OCI-LY1 (cell line): ENCODE measurements at regions not wholly inside any gene's neighbourhood (a gene's known extent, or its start where the extent isn't known, plus 50 kb on each side); places are given as distances from the start of the nearest gene placed in this dataset.

Experiments used
- H2AFZ ChIP-seq: fragments of 200-600 bp; sonication (generic), shearing (Covaris generic); 2 replicates; pipeline ENCODE4 v1.6.0; 2014; ENCODE audit warnings: antibody characterized with exemption, mild to moderate bottlenecking, low read length
- H3F3A ChIP-seq: fragments of 200-600 bp; sonication (generic), shearing (Covaris generic); 2 replicates; pipeline ENCODE4 v1.6.0; 2014; ENCODE audit warnings: mild to moderate bottlenecking, antibody characterized with exemption, low read length, moderate library complexity; ENCODE audit not compliant: insufficient read depth
- H3K27ac ChIP-seq: fragments of 200-600 bp; sonication (generic); 2 replicates; pipeline ENCODE4 v1.5.1; 2014; ENCODE audit warnings: low read length, mixed run types, mild to moderate bottlenecking, low read depth; ENCODE audit not compliant: poor library complexity, severe bottlenecking
- H3K27me3 ChIP-seq: fragments of 200-600 bp; sonication (generic); 2 replicates; pipeline ENCODE4 v1.6.0; 2014; ENCODE audit warnings: antibody characterized with exemption, mild to moderate bottlenecking, low read length, moderate library complexity; ENCODE audit not compliant: insufficient read depth
- H3K36me3 ChIP-seq: fragments of 200-600 bp; sonication (generic); 2 replicates; pipeline ENCODE4 v1.6.1; 2014; ENCODE audit warnings: mild to moderate bottlenecking, antibody characterized with exemption, low read length, moderate library complexity, mixed read lengths; ENCODE audit not compliant: insufficient read depth
- H3K4me1 ChIP-seq: fragments of 200-600 bp; sonication (generic); 2 replicates; pipeline ENCODE4 v1.5.1; 2014; ENCODE audit warnings: mild to moderate bottlenecking, low read length, moderate library complexity; ENCODE audit not compliant: insufficient read depth, severe bottlenecking
- H3K4me2 ChIP-seq: fragments of 200-600 bp; sonication (generic), shearing (Covaris generic); 2 replicates; pipeline ENCODE4 v1.6.1; 2014; ENCODE audit warnings: low read length
- H3K4me3 ChIP-seq: fragments of 200-600 bp; sonication (generic); 2 replicates; pipeline ENCODE4 v1.5.1; 2014; ENCODE audit warnings: low read length, low read depth, mild to moderate bottlenecking, mixed read lengths; ENCODE audit not compliant: poor library complexity, severe bottlenecking
- H3K79me2 ChIP-seq: fragments of 200-600 bp; shearing (Covaris generic); 2 replicates; pipeline ENCODE4 v1.6.1; 2016; ENCODE audit warnings: mixed run types, low read length, mixed read lengths; ENCODE audit not compliant: insufficient read depth
- H3K9ac ChIP-seq: fragments of 200-600 bp; sonication (generic), shearing (Covaris generic); 2 replicates; pipeline ENCODE4 v1.6.1; 2014; ENCODE audit warnings: mild to moderate bottlenecking, low read length, mixed read lengths
- H3K9me2 ChIP-seq: fragments of 200-600 bp; sonication (generic), shearing (Covaris generic); 2 replicates; pipeline ENCODE4 v1.6.1; 2014; ENCODE audit warnings: low read depth, mild to moderate bottlenecking, low read length, mixed read lengths
- H3K9me3 ChIP-seq: fragments of 200-600 bp; shearing (Covaris generic); 2 replicates; pipeline ENCODE4 v1.6.1; 2014; ENCODE audit warnings: low read length, mixed read lengths
- H4K20me1 ChIP-seq: fragments of 200-600 bp; sonication (generic), shearing (Covaris generic); 2 replicates; pipeline ENCODE4 v1.6.0; 2016; ENCODE audit warnings: mild to moderate bottlenecking, low read length; ENCODE audit not compliant: insufficient read depth
- EZH2 ChIP-seq: fragments of 200-600 bp; sonication (generic), shearing (Covaris generic); IDR thresholded peaks from 2 replicates; pipeline ENCODE4 v1.8.0; 2017; ENCODE audit warnings: borderline replicate concordance, mixed run types, mild to moderate bottlenecking, antibody characterized with exemption, low read length, moderate library complexity, mixed read lengths
- TF ChIP-seq, protein P1 (sequence below): fragments of 200-600 bp; sonication (generic), shearing (Covaris generic); IDR thresholded peaks from 2 replicates; pipeline ENCODE4 v1.5.1; 2017; ENCODE audit warnings: mild to moderate bottlenecking, antibody characterized with exemption, low read length, moderate library complexity, mixed read lengths

DNA sequence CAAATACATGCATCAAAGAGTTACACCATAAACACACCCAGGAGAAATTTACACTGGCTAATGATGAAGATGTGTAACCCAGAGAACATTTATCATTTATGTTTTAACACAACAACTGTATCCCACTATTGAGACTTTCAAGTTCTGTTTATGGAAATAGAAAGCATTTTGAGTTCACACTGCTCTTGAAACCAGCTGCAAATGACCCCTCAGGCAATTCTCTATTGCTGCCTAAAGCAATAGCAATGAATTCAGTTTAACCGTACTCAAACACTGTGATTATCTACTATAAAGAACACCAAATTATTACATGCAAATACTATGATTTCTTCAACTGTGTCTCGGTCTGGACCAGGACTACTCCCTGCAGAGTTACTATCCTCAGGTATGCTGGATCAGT lies 452.7 kb upstream of the NRXN1 start:
- no peaks in the 10 kb centered on the region for H3K36me3 ChIP-seq
- TF ChIP-seq EZH2 = no peak
- H3K9ac ChIP-seq = no peak overlapping the region
- H3K4me2 ChIP-seq = no peak overlapping the region
- no peaks in the 10 kb centered on the region for H3K79me2 ChIP-seq
- H3K9me3 ChIP-seq = no peaks in the 10 kb centered on the region
- no peaks in the 10 kb centered on the region for H3K4me1 ChIP-seq
- H3K27me3 ChIP-seq = no peaks in the 10 kb centered on the region
- H4K20me1 ChIP-seq = no peaks in the 10 kb centered on the region
- no peak overlapping the region for H2AFZ ChIP-seq
- H3K27ac ChIP-seq = no peak overlapping the region
- no peaks in the 10 kb centered on the region for H3F3A ChIP-seq
- H3K4me3 ChIP-seq = no peak overlapping the region
- no peaks in the 10 kb centered on the region for H3K9me2 ChIP-seq

DNA sequence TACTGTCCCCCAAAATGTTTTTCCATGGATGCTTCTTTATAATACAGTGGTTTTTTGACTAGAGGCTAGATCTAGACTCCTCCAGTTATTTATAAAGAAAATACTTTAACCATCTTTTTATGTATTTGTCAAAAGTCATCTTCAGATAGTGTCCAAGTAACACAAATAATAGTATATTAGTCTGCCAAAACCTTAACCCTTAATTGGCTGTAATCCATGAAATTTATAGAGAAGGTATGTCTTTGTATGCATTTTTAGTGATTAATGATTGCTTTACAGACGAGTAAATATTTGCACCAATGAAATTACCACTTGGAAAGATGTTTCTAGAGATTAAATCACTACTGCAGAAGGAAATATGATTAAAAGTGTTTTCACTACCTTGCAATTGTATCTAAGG lies 451.8 kb upstream of the NRXN1 start:
- H3K4me2 ChIP-seq = no peak overlapping the region
- H3K79me2 ChIP-seq = no peaks in the 10 kb centered on the region
- H3F3A ChIP-seq = no peaks in the 10 kb centered on the region
- no peak overlapping the region for H2AFZ ChIP-seq
- H4K20me1 ChIP-seq = no peaks in the 10 kb centered on the region
- no peaks in the 10 kb centered on the region for H3K27me3 ChIP-seq
- H3K4me1 ChIP-seq = no peaks in the 10 kb centered on the region
- H3K27ac ChIP-seq = no peak overlapping the region
- no peaks in the 10 kb centered on the region for H3K9me2 ChIP-seq
- no peak overlapping the region for H3K9ac ChIP-seq
- H3K9me3 ChIP-seq = no peaks in the 10 kb centered on the region
- no peak overlapping the region for H3K4me3 ChIP-seq
- no peaks in the 10 kb centered on the region for H3K36me3 ChIP-seq
- TF ChIP-seq, protein P1, sequence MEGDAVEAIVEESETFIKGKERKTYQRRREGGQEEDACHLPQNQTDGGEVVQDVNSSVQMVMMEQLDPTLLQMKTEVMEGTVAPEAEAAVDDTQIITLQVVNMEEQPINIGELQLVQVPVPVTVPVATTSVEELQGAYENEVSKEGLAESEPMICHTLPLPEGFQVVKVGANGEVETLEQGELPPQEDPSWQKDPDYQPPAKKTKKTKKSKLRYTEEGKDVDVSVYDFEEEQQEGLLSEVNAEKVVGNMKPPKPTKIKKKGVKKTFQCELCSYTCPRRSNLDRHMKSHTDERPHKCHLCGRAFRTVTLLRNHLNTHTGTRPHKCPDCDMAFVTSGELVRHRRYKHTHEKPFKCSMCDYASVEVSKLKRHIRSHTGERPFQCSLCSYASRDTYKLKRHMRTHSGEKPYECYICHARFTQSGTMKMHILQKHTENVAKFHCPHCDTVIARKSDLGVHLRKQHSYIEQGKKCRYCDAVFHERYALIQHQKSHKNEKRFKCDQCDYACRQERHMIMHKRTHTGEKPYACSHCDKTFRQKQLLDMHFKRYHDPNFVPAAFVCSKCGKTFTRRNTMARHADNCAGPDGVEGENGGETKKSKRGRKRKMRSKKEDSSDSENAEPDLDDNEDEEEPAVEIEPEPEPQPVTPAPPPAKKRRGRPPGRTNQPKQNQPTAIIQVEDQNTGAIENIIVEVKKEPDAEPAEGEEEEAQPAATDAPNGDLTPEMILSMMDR = no peak
- TF ChIP-seq EZH2 = no peak

DNA sequence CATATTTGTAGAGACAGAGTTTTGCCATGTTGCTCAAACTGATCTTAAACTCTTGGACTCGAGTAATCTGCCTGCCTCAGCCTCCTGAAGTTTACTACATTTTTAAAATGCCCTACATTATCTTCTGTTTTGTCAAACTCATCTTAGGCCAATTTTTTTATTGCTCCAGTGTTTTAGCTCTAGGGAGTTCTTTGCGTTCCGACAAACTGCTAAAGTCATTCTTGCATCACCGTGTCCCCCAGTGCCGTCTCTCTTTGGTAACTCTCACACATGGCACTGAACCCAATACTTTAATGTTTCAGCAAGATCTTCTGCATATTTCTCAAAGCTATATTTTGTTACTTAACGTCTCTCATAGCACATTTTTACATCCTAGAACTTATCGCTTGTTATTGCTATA lies 440.9 kb upstream of the NRXN1 start:
- Histone ChIP-seq H3K4me3 (no peak overlapping the region), H3K4me1 (no peaks in the 10 kb centered on the region), H3K79me2 (no peaks in the 10 kb centered on the region), H3K27me3 (no peaks in the 10 kb centered on the region), H3K27ac (no peak overlapping the region), H3F3A (no peaks in the 10 kb centered on the region), H3K9me2 (no peaks in the 10 kb centered on the region), H4K20me1 (no peaks in the 10 kb centered on the region), H3K9ac (no peak overlapping the region), H2AFZ (no peak overlapping the region), H3K36me3 (no peaks in the 10 kb centered on the region), H3K9me3 (no peaks in the 10 kb centered on the region), H3K4me2 (no peak overlapping the region)
- TF ChIP-seq, protein P1 = no peak
- no peak for TF ChIP-seq EZH2

DNA sequence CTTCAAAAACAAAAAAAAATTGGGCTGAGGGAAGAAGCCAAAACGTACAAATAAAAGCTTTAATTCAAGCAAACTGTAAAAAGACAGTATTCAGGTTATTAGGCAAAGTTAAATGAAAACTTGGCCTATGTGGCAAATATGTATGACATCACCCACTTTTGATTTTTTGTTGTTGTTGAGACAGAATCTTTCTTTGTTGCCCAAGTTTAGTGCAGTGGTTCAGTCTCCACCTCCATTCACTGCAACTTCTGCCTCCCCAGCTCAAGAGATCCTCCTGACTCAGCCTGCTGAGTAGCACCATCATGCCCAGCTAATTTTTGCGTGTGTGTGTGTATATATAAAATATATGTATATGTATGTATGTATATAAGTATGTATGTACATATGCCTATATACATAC lies 440.4 kb upstream of the NRXN1 start:
- Histone ChIP-seq H3K79me2 (no peaks in the 10 kb centered on the region), H3K4me2 (no peak overlapping the region), H2AFZ (no peak overlapping the region), H3K27ac (no peak overlapping the region), H3K9me3 (no peaks in the 10 kb centered on the region), H3K9ac (no peak overlapping the region), H3K4me3 (no peak overlapping the region), H3K27me3 (no peaks in the 10 kb centered on the region), H3K36me3 (no peaks in the 10 kb centered on the region), H3F3A (no peaks in the 10 kb centered on the region), H3K9me2 (no peaks in the 10 kb centered on the region), H4K20me1 (no peaks in the 10 kb centered on the region), H3K4me1 (no peaks in the 10 kb centered on the region)
- TF ChIP-seq, protein P1 = no peak
- no peak for TF ChIP-seq EZH2
